OCI-LY7 (cell line): ENCODE measurements at regions not wholly inside any gene's neighbourhood (a gene's known extent, or its start where the extent isn't known, plus 50 kb on each side); places are given as distances from the start of the nearest gene placed in this dataset.

ENCODE experiments used
- CTCF ChIP-seq: fragments of 200-600 bp; sonication (generic); conservative IDR thresholded peaks from 2 replicates; pipeline ENCODE4 v1.5.1; 2014; ENCODE audit warnings: mild to moderate bottlenecking, antibody characterized with exemption, low read length, moderate library complexity, mixed read lengths
- EZH2phosphoT487 ChIP-seq: fragments of 200-600 bp; sonication (generic); IDR thresholded peaks from 2 replicates; pipeline ENCODE4 v1.6.1; 2018; ENCODE audit warnings: low read depth, borderline replicate concordance, mild to moderate bottlenecking, mixed run types, antibody characterized with exemption, low read length, moderate library complexity, mixed read lengths

GRCh38 chrX:76920607-76921006, 493.1 kb downstream of the MAGEE1 start:
- no peak for TF ChIP-seq CTCF
- TF ChIP-seq EZH2phosphoT487 = no peak
